GM12892 (cell line): ENCODE measurements at regions not wholly inside any gene's neighbourhood (a gene's known extent, or its start where the extent isn't known, plus 50 kb on each side); places are given as distances from the start of the nearest gene placed in this dataset.

ENCODE experiments used
- POLR2A ChIP-seq: IDR thresholded peaks from 2 replicates; pipeline ENCODE4 v1.6.1; 2011; ENCODE audit warnings: low read depth, low read length, control low read depth
- POLR2AphosphoS5 ChIP-seq: IDR thresholded peaks from 2 replicates; pipeline ENCODE4 v1.6.1; 2011; ENCODE audit warnings: low read depth, low read length, control low read depth
- TAF1 ChIP-seq: IDR thresholded peaks from 2 replicates; pipeline ENCODE4 v1.6.1; 2011; ENCODE audit warnings: low read depth, mild to moderate bottlenecking, control low read depth, low read length, borderline replicate concordance

GRCh38 chr12:127791217-127791616, 475.8 kb upstream of the TMEM132C start:
- no peak for TF ChIP-seq POLR2AphosphoS5
- TF ChIP-seq POLR2A = no peak
- TF ChIP-seq TAF1 = no peak
